ENCODE measurements at regions not wholly inside any gene's neighbourhood (a gene's known extent, or its start where the extent isn't known, plus 50 kb on each side); places are given as distances from the start of the nearest gene placed in this dataset.
A peak's percentile ranks its signal among the peaks of the same experiment; 100 is the strongest.

DNA sequence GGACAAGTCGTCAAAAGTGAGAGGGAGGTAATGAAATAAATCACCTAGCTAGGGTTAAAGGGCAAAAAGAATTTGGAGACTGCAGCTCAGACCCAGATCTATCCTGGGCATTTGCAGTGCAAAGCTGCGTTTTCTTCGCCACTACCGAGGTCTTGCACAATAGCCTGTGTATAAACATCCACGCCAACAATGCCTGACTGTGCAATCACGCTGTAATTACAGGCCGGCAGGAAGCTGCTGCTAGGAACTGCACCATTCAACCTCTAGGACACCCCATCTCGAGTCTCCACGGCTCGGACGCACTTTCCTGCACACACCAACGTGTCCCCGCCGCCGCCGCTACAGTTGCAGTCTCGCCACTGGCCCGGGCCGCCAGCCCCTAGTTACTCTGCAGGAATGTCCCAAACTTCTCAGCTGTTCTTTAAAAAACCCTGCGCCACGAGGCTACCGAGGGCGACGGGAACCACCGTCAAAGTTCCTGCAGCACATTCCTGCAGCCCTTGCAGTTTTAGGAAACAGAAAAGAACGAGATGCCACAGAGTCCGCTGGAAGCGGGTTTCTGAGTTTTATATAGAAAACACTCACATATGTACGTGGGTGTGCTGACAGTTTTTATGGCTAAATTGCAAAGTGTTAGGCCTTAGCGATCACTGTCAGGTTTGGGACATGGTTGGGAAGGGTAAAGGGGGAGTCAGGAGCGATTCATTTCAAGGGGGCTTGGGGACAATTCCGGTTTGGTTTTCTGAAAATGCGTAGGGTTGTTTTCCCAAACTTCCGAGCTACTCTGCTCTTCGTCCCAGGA lies 65.6 kb upstream of the PTGR2 start:
- peak overlapping the region; percentile 97 for H3K4me3 Mint-ChIP-seq

DNA sequence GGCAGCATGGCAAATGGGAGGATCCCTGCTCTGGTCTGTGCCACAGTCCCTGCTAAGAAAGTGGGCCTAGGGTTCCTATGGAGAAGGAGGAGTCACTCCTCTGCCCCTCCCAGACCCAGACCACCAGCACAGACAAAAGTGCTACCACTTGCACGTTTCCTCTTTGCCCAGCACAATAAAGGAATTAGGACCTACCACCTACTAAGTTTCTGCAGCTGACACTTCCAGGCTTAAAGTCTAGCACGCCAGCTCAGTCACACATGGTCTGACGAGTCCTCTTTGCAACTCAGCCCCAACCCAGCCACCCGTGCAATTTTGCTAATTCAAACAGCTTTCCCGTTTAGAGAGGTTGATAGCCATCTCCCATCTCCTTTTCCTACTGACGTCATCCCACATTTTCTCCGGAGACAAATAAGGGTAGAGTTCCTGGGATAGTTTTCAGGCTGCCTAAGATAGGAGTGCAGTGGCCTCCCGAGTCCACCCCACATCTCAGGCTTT lies 66.2 kb upstream of the PTGR2 start:
- H3K4me3 Mint-ChIP-seq, result peak overlapping the region; percentile 97
- no peaks in the 10 kb centered on the region for H3K27me3 Mint-ChIP-seq
- H3K27ac Mint-ChIP-seq, result peak overlapping the region; percentile 93
- no peaks in the 10 kb centered on the region for H3K9me3 Mint-ChIP-seq
- peaks cover 76% of the 10 kb centered on the region for H3K4me1 Mint-ChIP-seq
- no peaks in the 10 kb centered on the region for H3K36me3 Mint-ChIP-seq

More for the DNA sequence above, 65.6 kb upstream of the PTGR2 start:
- no peaks in the 10 kb centered on the region for H3K27me3 Mint-ChIP-seq
- peak overlapping the region; percentile 98 for H3K27ac Mint-ChIP-seq
- no peaks in the 10 kb centered on the region for H3K36me3 Mint-ChIP-seq
- peaks cover 69% of the 10 kb centered on the region for H3K4me1 Mint-ChIP-seq
- no peaks in the 10 kb centered on the region for H3K9me3 Mint-ChIP-seq

DNA sequence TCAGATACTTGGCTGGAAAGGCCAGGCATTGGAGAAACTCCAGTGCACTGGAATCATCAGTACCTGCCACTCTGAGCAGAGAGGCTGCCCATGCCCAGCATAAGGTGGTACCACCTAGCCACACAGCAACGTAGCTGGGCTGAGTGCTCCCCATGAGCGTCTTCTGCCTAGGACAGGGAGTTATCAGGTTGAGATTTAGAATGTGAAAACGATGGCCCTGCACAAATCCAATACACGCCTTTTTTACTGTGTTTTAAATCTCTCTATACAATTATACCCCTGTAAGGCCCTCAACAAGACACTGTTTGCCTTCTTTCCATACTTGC lies 66.7 kb upstream of the PTGR2 start:
- H3K4me1 Mint-ChIP-seq, result peaks cover 76% of the 10 kb centered on the region

DNA sequence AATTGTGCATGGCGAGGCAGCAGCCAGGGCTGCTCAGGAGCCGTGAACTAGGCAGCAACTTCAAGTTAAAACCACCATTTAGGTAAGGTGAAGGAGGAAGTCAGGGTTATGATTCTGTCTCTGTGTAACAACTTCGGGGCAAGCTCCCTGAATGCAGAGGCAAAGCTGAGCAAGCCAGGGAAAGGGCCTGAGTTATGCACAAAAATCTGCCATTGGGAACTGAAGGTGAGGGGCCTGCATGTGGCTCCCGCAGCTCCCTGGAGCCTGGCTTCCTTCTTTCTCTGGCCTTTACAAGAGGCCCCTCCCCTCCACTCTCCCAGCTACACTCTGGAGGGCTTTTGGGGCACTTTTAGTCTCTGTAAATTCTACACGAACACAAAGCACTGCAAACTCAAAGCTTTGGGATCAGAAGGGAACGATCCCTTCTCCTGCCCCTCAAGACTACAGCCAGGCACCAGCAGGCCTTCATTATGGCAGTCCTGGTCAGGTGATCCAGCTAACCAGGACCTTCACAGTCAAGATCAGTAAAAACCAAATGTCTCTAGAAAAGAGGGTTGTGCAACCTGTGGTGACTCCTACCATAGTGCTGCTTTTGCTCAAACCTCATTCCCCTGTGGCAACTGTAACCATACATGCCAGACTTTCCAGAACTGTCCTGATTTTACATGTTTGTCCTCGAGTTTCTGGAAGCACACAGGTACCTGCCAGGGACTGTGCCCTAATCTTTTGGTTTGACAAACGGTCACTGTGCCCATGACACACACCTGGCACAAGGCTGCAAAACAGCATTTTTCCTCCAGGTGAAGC lies 67.2 kb upstream of the PTGR2 start:
- peak overlapping the region; percentile 97 for H3K4me3 Mint-ChIP-seq
- H3K27me3 Mint-ChIP-seq, result no peaks in the 10 kb centered on the region
- no peaks in the 10 kb centered on the region for H3K9me3 Mint-ChIP-seq
- H3K36me3 Mint-ChIP-seq, result no peaks in the 10 kb centered on the region
- H3K4me1 Mint-ChIP-seq, result peaks cover 72% of the 10 kb centered on the region
- H3K27ac Mint-ChIP-seq, result peak overlapping the region; percentile 93

More for the DNA sequence above, 66.7 kb upstream of the PTGR2 start:
- H3K27me3 Mint-ChIP-seq, result no peaks in the 10 kb centered on the region
- peak overlapping the region; percentile 97 for H3K4me3 Mint-ChIP-seq
- no peaks in the 10 kb centered on the region for H3K36me3 Mint-ChIP-seq
- no peaks in the 10 kb centered on the region for H3K9me3 Mint-ChIP-seq
- peak overlapping the region; percentile 93 for H3K27ac Mint-ChIP-seq

DNA sequence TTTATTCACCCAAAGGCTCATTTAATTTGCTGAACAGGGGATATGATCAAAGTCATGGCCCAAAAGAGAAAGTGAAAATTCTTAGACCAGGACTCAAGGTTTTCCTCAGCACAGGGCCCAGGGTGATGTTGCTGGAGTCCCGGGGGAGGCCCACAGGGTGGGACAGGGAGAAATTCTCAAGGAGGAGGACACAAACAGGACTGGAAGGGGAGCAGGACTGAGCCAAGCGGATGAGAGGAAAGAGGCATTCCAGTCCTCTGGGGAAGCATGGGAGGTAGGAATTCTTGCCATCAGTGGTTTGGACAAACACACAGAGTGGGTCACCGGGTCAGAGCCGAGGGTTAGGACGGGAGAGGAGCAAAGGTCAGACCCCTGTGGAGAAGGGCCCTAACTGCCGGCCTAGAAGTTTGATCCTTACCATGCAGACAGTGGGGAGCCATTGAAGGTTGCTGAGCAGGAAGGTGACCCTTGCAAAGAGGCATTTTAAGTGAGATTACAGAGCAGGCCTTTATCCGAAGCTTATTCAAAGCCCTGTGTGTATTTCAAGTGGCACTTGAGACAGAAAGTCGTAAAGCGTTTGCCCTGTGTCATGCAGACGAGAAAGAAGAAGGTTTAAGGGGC lies 68.4 kb upstream of the PTGR2 start:
- Mint-ChIP-seq H3K4me3 (peak overlapping the region; percentile 72), H3K4me1 (peaks cover 67% of the 10 kb centered on the region), H3K36me3 (no peaks in the 10 kb centered on the region), H3K9me3 (no peaks in the 10 kb centered on the region), H3K27ac (peak overlapping the region; percentile 80), H3K27me3 (no peaks in the 10 kb centered on the region)

DNA sequence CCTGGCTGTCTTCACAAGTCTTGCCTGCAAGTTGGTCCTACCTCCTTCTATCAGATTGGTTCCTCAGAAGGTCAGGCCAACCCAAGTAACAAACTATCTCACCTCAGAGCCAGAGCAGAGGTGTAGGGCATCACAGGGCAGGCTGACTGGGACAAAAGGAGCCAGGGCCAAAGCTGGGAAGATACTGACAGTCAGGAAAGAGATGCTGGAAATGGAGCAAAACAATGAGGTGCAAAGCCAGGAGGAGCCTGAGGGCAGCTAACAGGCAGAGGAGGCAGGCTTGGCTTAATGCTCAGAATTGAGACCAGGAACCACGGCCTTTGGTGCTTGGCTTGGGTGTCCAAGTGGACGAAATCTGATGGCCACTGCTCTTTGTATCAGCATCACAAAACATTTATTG lies 68.4 kb upstream of the PNMA1 start:
- Mint-ChIP-seq H3K27ac (no peak overlapping the region), H3K4me1 (peaks cover 67% of the 10 kb centered on the region), H3K36me3 (no peaks in the 10 kb centered on the region), H3K4me3 (no peak overlapping the region), H3K9me3 (no peaks in the 10 kb centered on the region), H3K27me3 (no peaks in the 10 kb centered on the region)

DNA sequence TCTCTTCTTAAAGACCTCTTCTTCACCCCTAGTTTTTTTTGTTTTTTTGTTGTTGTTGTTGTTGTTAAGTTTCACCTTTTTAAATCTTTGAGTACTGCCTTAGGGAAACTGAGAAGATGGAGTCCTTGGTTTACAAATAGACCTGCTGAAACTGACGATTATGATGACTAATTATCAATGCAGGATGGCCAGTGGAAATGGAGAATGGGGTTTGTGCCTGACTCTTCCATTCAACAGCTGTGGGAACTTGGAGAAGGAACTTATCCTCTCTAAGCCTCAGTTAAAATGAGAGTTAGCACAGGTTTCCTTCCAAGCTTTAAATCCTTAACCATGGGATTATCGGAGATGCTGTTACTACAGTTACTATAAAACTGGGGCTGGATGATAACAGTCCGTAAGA lies 66.7 kb upstream of the PNMA1 start:
- no peaks in the 10 kb centered on the region for H3K27me3 Mint-ChIP-seq
- H3K27ac Mint-ChIP-seq, result peak overlapping the region; percentile 53
- H3K9me3 Mint-ChIP-seq, result no peaks in the 10 kb centered on the region
- H3K4me3 Mint-ChIP-seq, result no peak overlapping the region
- H3K4me1 Mint-ChIP-seq, result peaks cover 72% of the 10 kb centered on the region
- no peaks in the 10 kb centered on the region for H3K36me3 Mint-ChIP-seq

DNA sequence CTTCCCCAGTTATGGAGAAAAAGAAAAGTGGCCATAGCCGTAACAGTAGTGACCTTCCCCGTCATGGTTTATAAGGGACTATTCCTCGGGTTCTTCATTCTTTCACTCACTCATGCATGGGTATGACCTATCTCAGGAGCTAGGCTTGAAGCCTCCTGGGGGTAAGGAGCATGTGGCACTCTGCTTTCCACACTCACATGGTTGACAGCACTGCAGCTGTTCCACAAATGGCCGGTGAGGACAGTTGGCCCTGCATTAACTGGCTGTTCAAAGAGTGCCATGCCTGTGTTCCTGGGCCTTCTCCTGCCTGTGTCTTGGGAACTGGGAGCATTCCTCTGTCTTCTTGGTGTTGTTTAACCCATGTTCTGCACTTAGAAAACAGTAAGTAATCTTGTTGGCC lies 66.2 kb upstream of the PNMA1 start:
- no peaks in the 10 kb centered on the region for H3K36me3 Mint-ChIP-seq
- no peaks in the 10 kb centered on the region for H3K27me3 Mint-ChIP-seq
- no peak overlapping the region for H3K4me3 Mint-ChIP-seq
- H3K27ac Mint-ChIP-seq, result peak overlapping the region; percentile 38
- peaks cover 72% of the 10 kb centered on the region for H3K4me1 Mint-ChIP-seq
- no peaks in the 10 kb centered on the region for H3K9me3 Mint-ChIP-seq

DNA sequence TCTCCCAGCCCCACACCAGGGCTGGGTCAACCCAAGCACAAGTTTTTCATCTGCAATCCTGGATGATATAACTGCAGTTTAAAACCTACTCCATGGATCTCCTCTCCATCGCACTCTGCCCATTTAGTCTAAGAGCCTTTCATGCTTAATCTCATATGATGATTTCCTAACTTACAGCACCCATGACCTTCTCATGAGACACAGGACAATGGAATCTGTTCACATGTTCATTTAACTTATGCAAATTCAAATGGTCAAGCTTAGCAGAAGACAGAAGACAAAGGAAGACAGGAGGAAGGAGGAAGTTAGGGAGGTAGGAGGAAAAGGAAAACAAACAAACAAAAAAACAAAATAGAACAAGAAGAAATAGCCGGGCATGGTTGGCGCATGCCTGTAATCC lies 64.6 kb upstream of the PNMA1 start:
- Mint-ChIP-seq H3K27me3 (no peaks in the 10 kb centered on the region), H3K4me3 (no peak overlapping the region), H3K36me3 (no peaks in the 10 kb centered on the region), H3K4me1 (peaks cover 72% of the 10 kb centered on the region), H3K27ac (peak overlapping the region; percentile 25), H3K9me3 (no peaks in the 10 kb centered on the region)

DNA sequence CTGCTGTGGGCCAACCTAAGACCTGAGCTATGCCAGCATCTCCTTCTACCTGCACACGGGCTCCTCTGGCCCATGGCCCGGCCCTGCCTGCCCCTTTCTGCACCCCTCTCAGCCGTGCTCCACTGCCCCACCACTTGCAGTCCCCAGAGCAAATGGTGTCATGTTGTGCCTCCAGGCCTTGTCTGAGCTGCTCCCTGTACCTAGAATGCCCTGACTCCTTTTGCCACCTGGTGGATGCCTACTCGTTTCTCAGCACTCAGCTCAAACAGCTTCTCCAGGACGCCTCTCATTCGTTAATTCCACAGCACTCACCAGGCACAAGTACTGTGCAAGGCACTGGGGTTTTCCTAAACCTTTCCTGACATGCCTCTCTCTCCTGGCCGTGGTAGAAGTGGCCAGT lies 63.2 kb upstream of the PNMA1 start:
- Mint-ChIP-seq H3K27ac (peak overlapping the region; percentile 24), H3K9me3 (no peaks in the 10 kb centered on the region), H3K27me3 (no peaks in the 10 kb centered on the region), H3K36me3 (no peaks in the 10 kb centered on the region), H3K4me1 (peaks cover 72% of the 10 kb centered on the region), H3K4me3 (no peak overlapping the region)

DNA sequence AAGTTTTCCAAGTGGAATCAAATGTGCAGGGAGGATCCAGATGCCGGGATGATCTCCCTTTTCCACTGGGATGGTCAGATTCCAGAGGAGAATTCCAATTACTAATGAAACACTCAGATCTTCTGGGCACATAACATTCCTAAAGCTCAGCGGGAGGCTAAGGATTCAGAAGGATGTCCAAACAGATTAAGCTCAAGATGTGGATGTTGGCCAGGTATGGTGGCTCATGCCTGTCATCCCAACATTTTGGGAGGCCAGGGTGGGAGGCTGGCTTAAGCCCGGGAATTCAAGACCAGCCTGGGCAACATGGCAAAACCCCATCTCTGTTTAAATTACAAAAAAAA lies 62.0 kb upstream of the PNMA1 start:
- Mint-ChIP-seq H3K4me1 (peaks cover 84% of the 10 kb centered on the region), H3K36me3 (no peaks in the 10 kb centered on the region), H3K9me3 (no peaks in the 10 kb centered on the region), H3K4me3 (no peak overlapping the region), H3K27ac (peak overlapping the region; percentile 67), H3K27me3 (no peaks in the 10 kb centered on the region)

DNA sequence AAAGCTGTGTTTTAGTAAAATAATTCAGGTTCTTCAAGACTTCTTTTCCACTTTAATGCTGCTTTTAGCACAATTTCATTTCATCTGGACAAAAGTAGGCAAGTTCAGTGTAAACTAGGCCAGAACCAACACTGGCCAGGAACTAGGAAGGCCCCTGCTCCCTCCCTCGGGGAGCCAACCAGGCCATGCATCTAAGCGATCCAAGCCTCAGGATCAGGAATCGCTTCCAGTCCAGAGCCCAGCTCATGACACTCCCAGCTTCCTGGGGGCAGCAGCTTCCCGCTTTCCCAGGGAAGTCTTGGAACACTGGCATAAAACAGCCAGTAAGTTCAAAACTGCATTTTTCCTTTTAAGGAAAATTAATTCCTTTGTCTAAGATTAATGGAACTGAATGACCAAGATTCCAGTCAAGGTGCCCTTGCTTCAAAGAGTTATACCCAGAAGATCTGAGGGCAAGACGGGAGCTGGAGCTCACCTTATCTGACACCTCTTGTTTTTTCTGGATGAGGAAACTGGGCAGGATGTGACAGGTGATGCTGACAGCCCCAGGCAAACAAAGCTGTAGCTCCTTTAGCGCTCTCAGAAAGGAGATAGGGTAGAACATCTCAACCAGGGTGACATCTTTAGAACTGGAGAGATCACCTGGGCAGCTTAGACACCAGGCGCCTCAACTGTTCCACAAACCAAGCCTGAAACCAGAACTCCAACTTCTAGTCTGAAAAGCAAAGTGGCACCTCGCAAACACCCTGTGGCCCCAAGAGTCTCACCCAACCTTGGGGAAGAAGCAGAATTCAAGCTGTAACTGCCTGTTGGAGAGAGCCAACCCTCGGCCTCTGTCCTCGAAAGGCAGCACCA lies 61.4 kb upstream of the PNMA1 start:
- Mint-ChIP-seq H3K4me1 (peaks cover 85% of the 10 kb centered on the region), H3K27ac (peak overlapping the region; percentile 67), H3K36me3 (no peaks in the 10 kb centered on the region), H3K4me3 (no peak overlapping the region), H3K27me3 (no peaks in the 10 kb centered on the region), H3K9me3 (no peaks in the 10 kb centered on the region)

DNA sequence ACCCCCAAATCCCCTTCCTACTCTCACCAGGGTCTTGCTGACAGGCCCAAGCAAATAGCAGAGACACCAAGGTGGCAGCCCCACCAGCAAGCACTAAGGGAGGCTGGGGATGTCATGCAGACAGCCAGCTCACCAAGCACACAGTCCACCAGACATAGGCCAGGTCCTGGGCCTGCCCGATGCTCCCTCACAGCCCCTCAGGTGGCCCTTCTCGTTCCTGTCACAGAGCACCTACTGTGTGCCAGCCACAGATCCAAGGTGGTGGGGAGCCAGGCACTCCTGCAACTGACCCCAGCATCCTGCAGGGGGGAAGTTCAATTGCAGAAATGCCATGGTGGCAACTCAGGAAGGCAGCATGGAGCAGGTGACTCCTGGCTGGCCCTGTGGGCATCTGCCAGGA lies 60.5 kb upstream of the PNMA1 start:
- no peak overlapping the region for H3K4me3 Mint-ChIP-seq
- no peaks in the 10 kb centered on the region for H3K9me3 Mint-ChIP-seq
- peaks cover 87% of the 10 kb centered on the region for H3K4me1 Mint-ChIP-seq
- peak overlapping the region; percentile 38 for H3K27ac Mint-ChIP-seq
- no peaks in the 10 kb centered on the region for H3K27me3 Mint-ChIP-seq
- peaks cover 2% of the 10 kb centered on the region for H3K36me3 Mint-ChIP-seq

DNA sequence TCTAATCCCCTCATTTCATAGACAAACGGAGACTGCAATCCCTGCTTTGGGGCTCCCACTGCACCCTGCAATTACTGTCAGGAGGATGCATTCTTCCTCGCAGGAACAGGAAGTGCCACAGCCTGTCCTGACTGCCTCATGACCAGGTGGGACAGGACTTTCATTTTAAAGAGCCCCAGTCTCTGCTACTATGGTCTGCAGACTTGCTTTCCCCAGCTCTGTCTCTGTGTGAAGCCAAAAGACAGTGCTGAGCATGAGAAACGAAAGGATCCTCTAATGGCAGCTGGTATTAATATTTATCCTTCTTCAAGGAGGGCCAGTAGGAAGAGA lies 60.0 kb upstream of the PNMA1 start:
- Mint-ChIP-seq H3K4me1 (peaks cover 89% of the 10 kb centered on the region), H3K4me3 (no peak overlapping the region), H3K27ac (peak overlapping the region; percentile 38), H3K9me3 (no peaks in the 10 kb centered on the region), H3K36me3 (peaks cover 2% of the 10 kb centered on the region), H3K27me3 (no peaks in the 10 kb centered on the region)

DNA sequence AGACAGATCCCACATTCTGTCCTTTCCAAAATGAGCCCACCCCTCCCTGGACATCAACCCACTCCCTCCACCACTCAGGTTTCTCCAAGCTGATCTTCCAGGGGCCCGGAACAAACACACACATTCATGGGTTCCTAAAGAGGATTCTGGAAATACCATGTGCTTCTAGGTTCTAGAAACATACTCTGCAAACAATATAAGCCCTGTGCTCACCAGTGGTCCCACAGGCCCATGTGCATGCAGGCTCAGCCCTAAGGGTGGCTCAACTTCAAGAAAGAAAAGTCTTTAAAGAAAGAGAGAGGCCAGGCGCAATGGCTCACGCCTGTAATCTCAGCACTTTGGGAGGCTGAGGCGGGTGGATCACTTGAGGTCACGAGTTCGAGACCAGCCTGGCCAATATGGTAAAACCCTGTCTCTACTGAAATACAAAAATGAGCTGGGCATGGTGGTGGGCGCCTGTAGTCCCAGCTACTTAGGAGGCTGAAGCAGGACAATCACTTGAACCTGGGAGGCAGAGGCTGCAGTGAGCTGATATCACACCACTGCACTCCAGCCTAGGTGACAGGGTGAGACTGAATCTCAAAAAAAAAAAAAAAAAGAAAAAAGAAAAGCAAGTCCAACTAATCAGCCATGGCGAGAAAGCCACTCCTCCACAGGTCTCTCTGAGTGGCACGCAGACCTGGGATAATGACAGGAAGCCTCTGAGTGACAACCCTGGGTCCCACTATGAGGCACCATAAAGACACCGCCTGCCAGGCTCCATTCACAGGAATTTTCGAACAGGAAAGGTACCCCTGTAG lies 59.5 kb upstream of the PNMA1 start:
- peaks cover 2% of the 10 kb centered on the region for H3K36me3 Mint-ChIP-seq
- H3K4me1 Mint-ChIP-seq, result peaks cover 91% of the 10 kb centered on the region
- no peak overlapping the region for H3K4me3 Mint-ChIP-seq
- H3K27me3 Mint-ChIP-seq, result no peaks in the 10 kb centered on the region
- H3K27ac Mint-ChIP-seq, result peak overlapping the region; percentile 92
- H3K9me3 Mint-ChIP-seq, result no peaks in the 10 kb centered on the region
